HCT116 (cell line): ENCODE measurements at regions not wholly inside any gene's neighbourhood (a gene's known extent, or its start where the extent isn't known, plus 50 kb on each side); places are given as distances from the start of the nearest gene placed in this dataset.

Source experiments
- CEBPB ChIP-seq: IDR thresholded peaks from 2 replicates; pipeline ENCODE4 v1.6.1; 2012; ENCODE audit warnings: low read depth
- EZH2 ChIP-seq: fragments of 200-600 bp; sonication (generic); IDR thresholded peaks from 2 replicates; pipeline ENCODE4 v1.6.1; 2017; ENCODE audit warnings: antibody characterized with exemption, mixed run types
- EZH2phosphoT487 ChIP-seq: fragments of 200-600 bp; IDR thresholded peaks from 2 replicates; pipeline ENCODE4 v1.6.1; 2018; ENCODE audit warnings: antibody characterized with exemption, borderline replicate concordance
- FOSL1 ChIP-seq: IDR thresholded peaks from 2 replicates; pipeline ENCODE4 v1.6.1; 2012; ENCODE audit warnings: low read depth
- POLR2A ChIP-seq: IDR thresholded peaks from 2 replicates; pipeline ENCODE4 v1.7.0; 2011; ENCODE audit warnings: borderline replicate concordance; ENCODE audit not compliant: insufficient read depth, insufficient read length; ENCODE audit errors: extremely low read depth
- POLR2AphosphoS5 ChIP-seq: IDR thresholded peaks from 2 replicates; pipeline ENCODE4 v1.6.1; 2011; ENCODE audit warnings: mild to moderate bottlenecking, low read depth, low read length, moderate library complexity
- RAD21 ChIP-seq: IDR thresholded peaks from 2 replicates; pipeline ENCODE4 v1.6.1; 2012; ENCODE audit warnings: low read depth, mild to moderate bottlenecking
- SIN3A ChIP-seq: IDR thresholded peaks from 2 replicates; pipeline ENCODE4 v1.6.1; 2012; ENCODE audit warnings: low read depth
- SP1 ChIP-seq: IDR thresholded peaks from 2 replicates; pipeline ENCODE4 v1.6.1; 2012; ENCODE audit warnings: low read depth
- YY1 ChIP-seq: IDR thresholded peaks from 2 replicates; pipeline ENCODE4 v1.6.1; 2011; ENCODE audit warnings: low read length, low read depth, moderate library complexity, mild to moderate bottlenecking; ENCODE audit not compliant: insufficient replicate concordance; ENCODE audit errors: extremely low read depth
- ZFX ChIP-seq: fragments of 450-650 bp; IDR thresholded peaks from 2 replicates; pipeline ENCODE4 v1.6.1; 2017
- TF ChIP-seq, protein P1 (sequence below), 3 experiments: fragments of 200-600 bp in 1 of 3; sonication (generic) in 1 of 3; IDR thresholded peaks in 2 of 3; conservative IDR thresholded peaks in 1 of 3; 2 replicates each; pipeline ENCODE4 v1.5.1; 2012 to 2017; ENCODE audit warnings: low read depth in 2 of 3, low read length in 2 of 3, antibody characterized with exemption in 1 of 3, borderline replicate concordance in 1 of 3, control low read depth in 1 of 3, mild to moderate bottlenecking in 1 of 3, mixed read lengths in 1 of 3, mixed run types in 1 of 3, moderate library complexity in 1 of 3; ENCODE audit not compliant: insufficient read depth in 1 of 3
- TF ChIP-seq, protein P2 (sequence below): IDR thresholded peaks from 2 replicates; pipeline ENCODE4 v1.6.1; 2012

DNA sequence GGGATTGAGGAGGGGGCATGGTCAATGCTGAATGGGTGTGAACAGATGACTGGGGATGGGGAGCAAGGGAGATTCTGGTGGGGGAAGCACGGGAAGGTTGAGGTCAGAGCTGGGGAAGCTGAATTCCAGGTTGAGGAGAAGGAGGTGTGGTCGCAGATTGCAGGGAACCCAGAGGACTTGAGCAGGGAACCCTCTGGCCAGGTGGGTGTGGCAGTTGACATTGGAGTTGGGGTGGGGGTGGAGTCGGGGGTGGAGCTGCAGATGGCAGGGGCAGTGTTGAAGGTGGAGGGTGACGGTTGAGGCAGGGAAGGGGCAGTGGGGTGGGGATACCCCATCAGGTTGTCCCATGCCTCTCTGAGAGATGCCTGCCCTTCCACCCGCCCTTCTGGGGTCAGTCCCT is 94.7 kb downstream of the WTIP start:
- TF ChIP-seq EZH2phosphoT487, result no peak
- no peak for TF ChIP-seq SP1
- no peak for TF ChIP-seq RAD21
- TF ChIP-seq, protein P1, sequence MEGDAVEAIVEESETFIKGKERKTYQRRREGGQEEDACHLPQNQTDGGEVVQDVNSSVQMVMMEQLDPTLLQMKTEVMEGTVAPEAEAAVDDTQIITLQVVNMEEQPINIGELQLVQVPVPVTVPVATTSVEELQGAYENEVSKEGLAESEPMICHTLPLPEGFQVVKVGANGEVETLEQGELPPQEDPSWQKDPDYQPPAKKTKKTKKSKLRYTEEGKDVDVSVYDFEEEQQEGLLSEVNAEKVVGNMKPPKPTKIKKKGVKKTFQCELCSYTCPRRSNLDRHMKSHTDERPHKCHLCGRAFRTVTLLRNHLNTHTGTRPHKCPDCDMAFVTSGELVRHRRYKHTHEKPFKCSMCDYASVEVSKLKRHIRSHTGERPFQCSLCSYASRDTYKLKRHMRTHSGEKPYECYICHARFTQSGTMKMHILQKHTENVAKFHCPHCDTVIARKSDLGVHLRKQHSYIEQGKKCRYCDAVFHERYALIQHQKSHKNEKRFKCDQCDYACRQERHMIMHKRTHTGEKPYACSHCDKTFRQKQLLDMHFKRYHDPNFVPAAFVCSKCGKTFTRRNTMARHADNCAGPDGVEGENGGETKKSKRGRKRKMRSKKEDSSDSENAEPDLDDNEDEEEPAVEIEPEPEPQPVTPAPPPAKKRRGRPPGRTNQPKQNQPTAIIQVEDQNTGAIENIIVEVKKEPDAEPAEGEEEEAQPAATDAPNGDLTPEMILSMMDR (IDR thresholded peaks at IDR 0.05 in 2 of 3, conservative IDR thresholded peaks at IDR 0.05 in 1 of 3; ENCODE audit: borderline replicate concordance in 1 of 3, insufficient read depth in 1 of 3, low read depth in 2 of 3, low read length in 2 of 3), result no peak
- TF ChIP-seq POLR2A, result no peak
- TF ChIP-seq EZH2, result no peak
- no peak for TF ChIP-seq YY1
- no peak for TF ChIP-seq FOSL1
- no peak for TF ChIP-seq ZFX
- TF ChIP-seq SIN3A, result no peak
- no peak for TF ChIP-seq POLR2AphosphoS5
- no peak for TF ChIP-seq CEBPB
- TF ChIP-seq, protein P2, sequence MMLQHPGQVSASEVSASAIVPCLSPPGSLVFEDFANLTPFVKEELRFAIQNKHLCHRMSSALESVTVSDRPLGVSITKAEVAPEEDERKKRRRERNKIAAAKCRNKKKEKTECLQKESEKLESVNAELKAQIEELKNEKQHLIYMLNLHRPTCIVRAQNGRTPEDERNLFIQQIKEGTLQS, result no peak
